ENCODE measurements at regions not wholly inside any gene's neighbourhood (a gene's known extent, or its start where the extent isn't known, plus 50 kb on each side); places are given as distances from the start of the nearest gene placed in this dataset.

DNA sequence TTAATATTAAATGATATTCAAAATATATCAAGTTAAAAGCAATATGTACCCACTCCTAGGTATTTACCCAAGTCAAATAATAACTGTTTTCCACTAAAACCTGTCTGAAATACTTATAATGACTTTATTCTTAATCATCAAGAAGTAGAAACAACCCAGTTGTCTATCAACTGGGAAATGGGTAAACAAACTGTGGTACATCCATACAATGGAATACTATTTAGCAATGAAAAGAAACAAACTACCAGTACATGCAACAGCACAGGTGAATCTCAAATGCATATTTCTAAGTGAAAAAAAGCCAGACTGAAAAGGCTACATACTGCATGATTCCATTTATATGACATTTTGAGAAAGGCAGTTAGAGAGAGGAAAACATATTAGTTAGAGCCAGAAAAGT lies 559.9 kb downstream of the MBD2 start:
- TF ChIP-seq TBX2 (CRISPR knock-in tag; IDR thresholded peaks at IDR 0.05; ENCODE audit: borderline replicate concordance) (no peak), MATR3 (CRISPR knock-in tag; IDR thresholded peaks at IDR 0.05) (no peak), MTA3 (CRISPR knock-in tag; IDR thresholded peaks at IDR 0.05) (no peak), ZNF564 (CRISPR knock-in tag; IDR thresholded peaks at IDR 0.05) (no peak), ZNF878 (CRISPR knock-in tag; IDR thresholded peaks at IDR 0.05) (no peak), ZNF230 (CRISPR knock-in tag; IDR thresholded peaks at IDR 0.05) (no peak)
- TF ChIP-seq, protein P1, sequence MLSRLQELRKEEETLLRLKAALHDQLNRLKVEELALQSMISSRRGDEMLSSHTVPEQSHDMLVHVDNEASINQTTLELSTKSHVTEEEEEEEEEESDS (CRISPR knock-in tag; IDR thresholded peaks at IDR 0.05; ENCODE audit: borderline replicate concordance), result no peak
- TF ChIP-seq, protein P2, sequence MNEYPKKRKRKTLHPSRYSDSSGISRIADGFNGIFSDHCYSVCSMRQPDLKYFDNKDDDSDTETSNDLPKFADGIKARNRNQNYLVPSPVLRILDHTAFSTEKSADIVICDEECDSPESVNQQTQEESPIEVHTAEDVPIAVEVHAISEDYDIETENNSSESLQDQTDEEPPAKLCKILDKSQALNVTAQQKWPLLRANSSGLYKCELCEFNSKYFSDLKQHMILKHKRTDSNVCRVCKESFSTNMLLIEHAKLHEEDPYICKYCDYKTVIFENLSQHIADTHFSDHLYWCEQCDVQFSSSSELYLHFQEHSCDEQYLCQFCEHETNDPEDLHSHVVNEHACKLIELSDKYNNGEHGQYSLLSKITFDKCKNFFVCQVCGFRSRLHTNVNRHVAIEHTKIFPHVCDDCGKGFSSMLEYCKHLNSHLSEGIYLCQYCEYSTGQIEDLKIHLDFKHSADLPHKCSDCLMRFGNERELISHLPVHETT (CRISPR knock-in tag; conservative IDR thresholded peaks at IDR 0.05), result no peak
- no peak for ATAC-seq
- Histone ChIP-seq H3K4me3 (replicated peaks in 1 of 3; ENCODE audit: insufficient read depth in 1 of 3, low read depth in 2 of 3, low read length in 3 of 3) (no peak overlapping the region), H3K79me2 (ENCODE audit: insufficient read depth, low read length) (no peaks in the 10 kb centered on the region), H3K27ac (ENCODE audit: extremely low read length, insufficient read depth, low read length) (no peak overlapping the region), H3K4me1 (ENCODE audit: insufficient read depth, low read length) (no peaks in the 10 kb centered on the region), H3K9ac (ENCODE audit: insufficient read depth, low read depth, low read length) (no peak overlapping the region), H3K9me3 (ENCODE audit: low read length) (peaks cover 61% of the 10 kb centered on the region), H3K4me2 (ENCODE audit: low read depth, low read length) (no peak overlapping the region), H4K20me1 (ENCODE audit: insufficient read depth, low read length) (no peaks in the 10 kb centered on the region), H3K27me3 (ENCODE audit: control insufficient read depth in 1 of 2, insufficient read depth in 2 of 2, low read length in 2 of 2) (no peaks in the 10 kb centered on the region), H3K36me3 (replicated peaks in 1 of 2; ENCODE audit: control insufficient read depth in 1 of 2, insufficient read depth in 2 of 2, low read length in 2 of 2) (no peaks in the 10 kb centered on the region), H2AFZ (ENCODE audit: low read length) (no peak overlapping the region)
- no TSS peak for BruUV-seq (replicated peaks)
- intact Hi-C loops (cut with micrococcal nuclease; ENCODE audit: unreplicated experiment), result no loop called here
- FAIRE-seq, result no peak
- in situ Hi-C loops (cut with HindIII; ENCODE audit: extremely low pct_ligation_motif_present, low pct_unique_long_range_greater_than_20kb), result no loop called here
- DNase-seq (ENCODE audit: low spot score), result no peak
- CTCF ChIA-PET (ENCODE audit: low intra/inter-chr PET ratio, low total read pairs), result no interaction called here
- POLR2A ChIA-PET, result no interaction called here

DNA sequence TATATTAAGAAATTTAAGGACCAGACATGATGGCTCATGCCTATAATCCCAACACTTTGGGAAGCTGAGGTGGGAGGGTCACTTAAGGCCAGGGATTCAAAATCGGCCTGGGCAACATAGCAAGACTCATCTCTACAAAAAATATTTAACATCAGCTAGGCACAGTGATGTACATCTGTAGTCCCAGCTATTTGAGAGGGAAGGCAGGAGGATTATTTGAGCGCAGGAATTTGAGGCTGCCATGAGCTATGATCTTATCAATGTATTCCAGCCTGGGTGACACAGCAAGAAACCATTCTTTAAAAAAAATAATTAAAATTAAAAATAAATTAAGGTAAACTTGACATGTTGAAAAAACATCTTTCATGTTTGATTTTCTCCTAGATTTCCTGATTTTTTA lies 564.2 kb downstream of the MBD2 start:
- in situ Hi-C loops (cut with HindIII; ENCODE audit: extremely low pct_ligation_motif_present, low pct_unique_long_range_greater_than_20kb), result no loop called here
- no peak for ATAC-seq
- POLR2A ChIA-PET, result no interaction called here
- no peak for TF ChIP-seq SSRP1 (CRISPR knock-in tag; IDR thresholded peaks at IDR 0.05)
- TF ChIP-seq CHCHD3 (CRISPR knock-in tag; IDR thresholded peaks at IDR 0.05), result no peak
- TF ChIP-seq, protein P3, sequence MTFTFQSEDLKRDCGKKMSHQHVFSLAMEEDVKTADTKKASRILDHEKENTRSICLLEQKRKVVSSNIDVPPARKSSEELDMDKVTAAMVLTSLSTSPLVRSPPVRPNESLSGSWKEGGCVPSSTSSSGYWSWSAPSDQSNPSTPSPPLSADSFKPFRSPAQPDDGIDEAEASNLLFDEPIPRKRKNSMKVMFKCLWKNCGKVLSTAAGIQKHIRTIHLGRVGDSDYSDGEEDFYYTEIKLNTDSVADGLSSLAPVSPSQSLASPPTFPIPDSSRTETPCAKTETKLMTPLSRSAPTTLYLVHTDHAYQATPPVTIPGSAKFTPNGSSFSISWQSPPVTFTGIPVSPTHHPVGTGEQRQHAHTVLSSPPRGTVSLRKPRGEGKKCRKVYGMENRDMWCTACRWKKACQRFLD (CRISPR knock-in tag; IDR thresholded peaks at IDR 0.05; ENCODE audit: borderline replicate concordance), result no peak
- TF ChIP-seq, protein P4, sequence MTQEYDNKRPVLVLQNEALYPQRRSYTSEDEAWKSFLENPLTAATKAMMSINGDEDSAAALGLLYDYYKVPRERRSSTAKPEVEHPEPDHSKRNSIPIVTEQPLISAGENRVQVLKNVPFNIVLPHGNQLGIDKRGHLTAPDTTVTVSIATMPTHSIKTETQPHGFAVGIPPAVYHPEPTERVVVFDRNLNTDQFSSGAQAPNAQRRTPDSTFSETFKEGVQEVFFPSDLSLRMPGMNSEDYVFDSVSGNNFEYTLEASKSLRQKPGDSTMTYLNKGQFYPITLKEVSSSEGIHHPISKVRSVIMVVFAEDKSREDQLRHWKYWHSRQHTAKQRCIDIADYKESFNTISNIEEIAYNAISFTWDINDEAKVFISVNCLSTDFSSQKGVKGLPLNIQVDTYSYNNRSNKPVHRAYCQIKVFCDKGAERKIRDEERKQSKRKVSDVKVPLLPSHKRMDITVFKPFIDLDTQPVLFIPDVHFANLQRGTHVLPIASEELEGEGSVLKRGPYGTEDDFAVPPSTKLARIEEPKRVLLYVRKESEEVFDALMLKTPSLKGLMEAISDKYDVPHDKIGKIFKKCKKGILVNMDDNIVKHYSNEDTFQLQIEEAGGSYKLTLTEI (CRISPR knock-in tag; conservative IDR thresholded peaks at IDR 0.05), result no peak
- TF ChIP-seq, protein P5, sequence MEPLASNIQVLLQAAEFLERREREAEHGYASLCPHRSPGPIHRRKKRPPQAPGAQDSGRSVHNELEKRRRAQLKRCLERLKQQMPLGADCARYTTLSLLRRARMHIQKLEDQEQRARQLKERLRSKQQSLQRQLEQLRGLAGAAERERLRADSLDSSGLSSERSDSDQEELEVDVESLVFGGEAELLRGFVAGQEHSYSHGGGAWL (CRISPR knock-in tag; IDR thresholded peaks at IDR 0.05), result no peak

More for the DNA sequence above, 564.2 kb downstream of the MBD2 start:
- intact Hi-C loops (cut with micrococcal nuclease; ENCODE audit: unreplicated experiment), result no loop called here
- Histone ChIP-seq H3K36me3 (replicated peaks in 1 of 2; ENCODE audit: control insufficient read depth in 1 of 2, insufficient read depth in 2 of 2, low read length in 2 of 2) (no peaks in the 10 kb centered on the region), H3K27me3 (ENCODE audit: control insufficient read depth in 1 of 2, insufficient read depth in 2 of 2, low read length in 2 of 2) (no peaks in the 10 kb centered on the region), H3K79me2 (ENCODE audit: insufficient read depth, low read length) (no peaks in the 10 kb centered on the region), H4K20me1 (ENCODE audit: insufficient read depth, low read length) (no peaks in the 10 kb centered on the region), H3K4me2 (ENCODE audit: low read depth, low read length) (no peak overlapping the region), H3K9me3 (ENCODE audit: low read length) (peaks cover 71% of the 10 kb centered on the region), H3K4me1 (ENCODE audit: insufficient read depth, low read length) (no peaks in the 10 kb centered on the region), H3K27ac (ENCODE audit: extremely low read length, insufficient read depth, low read length) (no peak overlapping the region), H3K9ac (ENCODE audit: insufficient read depth, low read depth, low read length) (no peak overlapping the region), H3K4me3 (replicated peaks in 1 of 3; ENCODE audit: insufficient read depth in 1 of 3, low read depth in 2 of 3, low read length in 3 of 3) (no peak overlapping the region), H2AFZ (ENCODE audit: low read length) (no peak overlapping the region)
- DNase-seq (ENCODE audit: low spot score) (no peak), FAIRE-seq (no peak)
- BruUV-seq (replicated peaks), result no TSS peak
- WGBS (ENCODE audit: low lambda C conversion rate), result 21% methylated on average over 2 of the region's 2 CpGs
- CTCF ChIA-PET (ENCODE audit: low intra/inter-chr PET ratio, low total read pairs), result no interaction called here

Data from HepG2 (cell line).